Sciatic nerve (tissue), 2 donors: ENCODE measurements at regions not wholly inside any gene's neighbourhood (a gene's known extent, or its start where the extent isn't known, plus 50 kb on each side); places are given as distances from the start of the nearest gene placed in this dataset.
A peak's percentile ranks its signal among the peaks of the same experiment; 100 is the strongest.

Source experiments
- ATAC-seq: fragments of 200-7000 bp; cut with Tn5 transposase; one replicate; pipeline ENCODE4 v1.9.1; 2020; ENCODE audit warnings: mild to moderate bottlenecking, moderate library complexity
- DNase-seq: peaks from one replicate; pipeline ENCODE4 v3.0.0-alpha.2; 2020; ENCODE audit warnings: low spot score
- intact Hi-C: fragments of 100-400 bp; cut with DNase I; formaldehyde crosslinking; loops from one replicate; pipeline ENCODE4 v1.14.2; 2022
- donor health status: DM: no; HTN: no; CAD: no.
- donor health status: DM: no; HTN: no; CAD: no.

DNA sequence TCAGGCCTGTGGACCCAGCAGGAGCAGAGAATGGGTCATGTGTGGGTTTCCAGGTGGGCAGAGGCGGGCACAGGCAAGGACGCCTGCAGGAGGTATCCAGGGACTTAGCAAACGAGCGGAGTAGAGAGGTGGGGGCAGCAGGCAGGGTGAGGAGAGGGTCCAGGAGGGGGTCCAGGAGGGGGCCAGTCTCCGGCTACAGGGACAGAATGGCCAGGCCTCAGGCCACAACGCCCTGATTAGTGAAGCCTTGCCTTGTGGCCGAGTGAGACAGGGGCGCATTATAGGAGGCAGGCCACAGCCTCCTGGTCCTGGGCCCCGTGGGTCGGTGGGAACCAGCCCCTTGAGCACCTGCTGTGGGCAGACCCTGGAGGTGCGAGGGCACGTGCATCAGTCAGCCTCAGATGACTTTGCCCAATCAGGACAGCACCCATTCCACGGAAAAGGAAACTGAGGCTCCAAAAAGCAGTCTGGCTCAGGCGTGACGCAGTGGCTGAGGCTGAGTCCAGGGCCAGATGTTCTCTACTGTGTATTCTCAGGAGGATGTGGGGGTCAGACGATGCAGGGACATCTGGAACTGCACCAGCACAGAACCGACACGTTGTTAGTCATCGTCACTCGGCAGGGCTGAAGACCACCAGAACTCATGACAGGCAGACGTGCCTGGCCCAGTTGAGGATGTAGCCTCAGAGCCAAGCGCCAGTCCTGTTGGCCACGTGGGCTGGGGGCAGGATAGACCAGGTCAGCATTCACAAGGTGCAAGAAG is 113.7 kb downstream of the CRYAA start:
- peak; percentile 8 for ATAC-seq
- no peak for DNase-seq
- intact Hi-C loops, result no loop called here

DNA sequence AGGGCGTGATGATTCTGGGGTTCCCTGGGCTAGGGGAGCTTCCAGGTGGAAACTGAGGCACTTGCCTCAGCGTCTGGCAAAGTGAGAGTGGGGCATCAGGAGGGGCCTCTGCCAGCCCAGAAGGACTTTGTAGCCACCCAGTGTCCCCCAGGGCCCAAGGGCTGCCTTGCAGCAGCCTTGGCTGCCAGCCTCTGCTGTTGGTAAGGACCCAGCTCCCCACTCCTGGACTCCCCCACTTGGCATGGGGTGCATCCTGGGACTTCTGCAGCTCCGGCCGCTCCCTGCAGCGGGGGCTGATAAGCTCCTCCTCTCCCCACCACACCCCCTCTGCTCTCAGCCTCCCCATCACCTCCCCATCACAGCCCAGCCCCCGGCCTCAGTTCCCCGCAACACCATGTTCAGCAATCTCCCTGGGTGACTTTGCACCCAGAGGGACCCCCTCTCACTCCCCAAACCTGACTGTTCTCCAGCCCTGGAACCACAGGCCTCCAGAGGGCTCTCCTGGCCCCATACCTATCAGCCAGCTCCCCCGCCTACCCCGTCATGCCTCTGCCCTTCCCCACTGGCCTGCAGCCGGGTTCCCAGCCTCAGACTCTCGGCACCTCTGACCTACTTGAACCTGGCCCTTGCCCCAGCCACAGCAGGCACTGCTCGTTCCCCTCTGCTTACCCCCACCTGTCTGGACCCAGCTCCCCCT is 113.0 kb downstream of the CRYAA start:
- intact Hi-C loops, result no loop called here
- ATAC-seq, result peak; percentile 11
- no peak for DNase-seq

DNA sequence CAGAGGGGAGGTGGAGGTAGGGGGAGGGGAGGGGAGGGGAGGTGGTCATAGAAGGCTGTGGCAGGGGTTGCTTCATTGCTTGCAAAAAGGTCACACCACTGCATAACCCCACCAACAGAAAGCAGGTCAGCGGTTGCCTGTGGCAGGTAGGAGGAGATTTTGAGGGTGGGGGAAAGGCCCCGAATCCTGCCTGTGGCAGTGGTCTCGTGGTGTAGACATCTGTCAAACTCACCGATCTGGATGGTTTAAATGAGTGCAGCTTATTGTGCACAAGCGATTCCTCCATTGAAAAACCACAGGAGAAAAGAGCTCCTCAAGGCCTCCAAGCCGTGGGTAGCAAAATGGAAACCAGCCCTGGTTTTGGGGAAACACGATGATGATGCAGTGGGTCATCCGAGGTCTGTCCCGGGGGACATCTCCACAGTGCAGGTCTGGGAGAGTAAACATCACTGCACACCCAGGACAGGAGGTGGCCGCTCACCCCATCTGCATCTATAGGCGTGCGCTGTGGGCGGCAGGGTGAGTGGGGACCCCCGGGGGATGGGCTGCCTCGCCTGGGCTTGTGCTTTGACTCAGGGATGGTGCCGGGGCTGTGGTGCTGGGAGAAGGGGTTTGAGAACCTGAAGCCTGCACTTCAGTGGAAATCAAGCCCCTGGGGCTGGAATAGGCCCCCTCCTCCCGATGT is 112.3 kb downstream of the CRYAA start:
- DNase-seq, result no peak
- intact Hi-C loops, result no loop called here
- ATAC-seq, result no peak

DNA sequence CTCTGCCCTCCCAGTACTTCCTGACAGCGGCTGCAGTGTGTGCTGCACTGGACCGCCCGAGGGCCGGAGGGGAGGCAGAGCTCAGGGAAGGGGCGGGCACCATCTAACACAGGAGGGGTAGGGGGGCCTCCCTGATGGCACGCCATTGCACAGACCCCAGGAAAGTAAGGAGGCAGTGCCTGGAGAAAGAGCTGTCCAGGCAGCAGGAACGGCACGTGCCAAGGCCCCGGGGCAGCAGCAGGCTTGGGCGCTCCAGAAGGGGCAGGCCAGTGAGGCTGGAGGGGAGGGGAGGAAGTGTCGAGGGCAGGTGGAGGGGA is 110.7 kb downstream of the CRYAA start:
- DNase-seq (no peak), ATAC-seq (no peak)
- intact Hi-C loops, result no loop called here

DNA sequence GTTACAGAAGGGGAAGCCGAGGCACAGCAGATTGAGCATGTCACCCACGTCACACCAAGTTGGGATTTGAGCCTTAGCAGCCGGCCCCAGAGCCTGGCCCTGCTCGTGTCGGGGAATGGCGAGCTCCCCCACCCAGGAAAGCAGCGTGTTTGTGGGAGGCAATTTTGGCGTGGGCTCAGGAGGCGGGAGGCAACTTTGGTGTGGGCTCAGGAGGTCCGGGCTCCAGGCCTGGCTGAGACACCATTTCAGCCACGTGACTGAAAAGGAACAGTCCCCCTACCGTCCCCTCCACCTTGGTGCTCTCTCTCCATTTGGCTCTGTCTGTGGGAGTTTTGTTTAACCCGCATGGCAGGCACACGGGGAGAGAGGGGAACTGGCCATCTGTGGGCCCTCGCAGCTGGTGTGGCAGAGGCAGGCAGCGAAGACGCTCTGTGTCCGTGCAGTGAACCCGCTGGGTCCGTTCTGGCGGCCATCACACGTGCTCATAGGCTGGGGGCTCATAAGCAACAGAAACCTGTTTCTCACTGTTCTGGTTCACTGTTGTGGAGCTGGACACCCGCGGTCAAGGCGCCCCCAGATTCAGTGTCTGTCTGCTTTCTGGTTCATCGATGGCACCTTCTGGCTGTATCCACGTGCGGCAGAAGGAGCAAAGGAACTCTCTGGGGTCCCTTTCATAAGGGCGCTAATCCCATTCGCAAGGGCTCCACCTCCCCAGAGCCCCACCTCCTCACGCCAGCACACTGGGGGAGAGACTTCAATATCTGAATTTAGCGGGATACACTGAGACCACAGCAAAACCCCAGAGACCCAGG is 110.2 kb downstream of the CRYAA start:
- intact Hi-C loops, result no loop called here

DNA sequence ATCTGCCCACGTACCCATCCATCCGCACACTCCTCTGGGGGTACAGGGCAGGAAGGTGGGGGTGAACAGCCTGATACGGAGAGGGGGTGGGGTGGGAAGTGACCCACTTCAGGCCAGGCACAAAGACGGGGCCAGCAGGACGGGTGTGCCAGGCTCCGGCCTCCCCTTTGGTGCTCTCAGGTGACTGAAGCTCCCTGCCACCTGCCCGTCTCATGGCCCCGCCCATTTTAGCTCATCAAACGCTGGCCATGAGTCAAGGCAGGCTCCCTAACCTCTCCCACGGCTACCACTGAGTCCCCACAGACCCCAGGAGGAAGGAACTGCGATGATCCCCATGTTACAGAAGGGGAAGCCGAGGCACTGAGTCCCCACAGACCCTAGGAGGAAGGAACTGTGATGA is 109.6 kb downstream of the CRYAA start:
- ATAC-seq, result no peak
- intact Hi-C loops, result no loop called here
- no peak for DNase-seq

More for the DNA sequence above, 110.2 kb downstream of the CRYAA start:
- ATAC-seq (no peak), DNase-seq (no peak)

DNA sequence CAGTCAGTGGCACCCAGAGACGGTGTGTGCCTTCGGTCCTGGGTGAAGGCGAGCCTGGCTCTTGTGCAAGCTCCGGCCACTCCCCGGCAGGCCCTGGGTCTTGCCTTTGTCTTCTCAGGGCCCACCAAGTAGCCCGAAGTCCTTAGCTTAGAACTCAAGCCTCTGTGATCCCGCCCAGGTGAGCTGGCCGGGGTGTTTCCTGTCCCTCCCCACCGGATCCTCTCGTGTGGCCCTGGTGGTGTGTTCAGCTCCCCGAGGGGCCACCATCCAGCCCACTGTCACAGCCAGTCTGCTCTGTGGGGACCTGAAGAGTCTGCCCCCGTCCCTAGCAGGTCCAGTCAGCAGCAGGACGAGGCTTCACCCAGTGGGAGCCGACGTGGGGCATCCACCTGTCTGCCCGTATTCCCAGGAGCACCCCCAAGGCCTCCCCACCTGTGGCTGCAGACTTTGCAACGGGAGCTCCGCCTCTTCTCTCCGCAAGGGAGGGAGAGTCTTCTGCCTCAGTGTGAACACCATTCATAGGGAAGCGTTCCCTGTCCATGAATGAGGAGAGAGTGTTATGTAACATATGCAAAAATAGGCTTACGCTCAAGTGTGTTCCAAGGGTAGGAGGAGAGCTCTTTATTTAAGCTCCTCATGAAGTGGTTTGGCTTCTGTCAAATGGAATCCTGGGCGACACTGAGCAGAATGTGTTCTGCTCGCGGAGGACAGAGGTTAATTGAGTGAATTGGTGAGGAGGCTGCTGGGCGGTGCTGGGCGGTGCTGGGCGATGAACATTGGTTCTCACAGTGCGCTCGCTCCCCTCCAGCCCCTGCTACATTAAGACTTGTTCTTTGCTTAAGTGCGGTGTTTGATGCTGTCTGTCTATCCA is 108.9 kb downstream of the CRYAA start:
- peak; percentile 42 for ATAC-seq
- DNase-seq, result no peak
- intact Hi-C loops, result no loop called here

DNA sequence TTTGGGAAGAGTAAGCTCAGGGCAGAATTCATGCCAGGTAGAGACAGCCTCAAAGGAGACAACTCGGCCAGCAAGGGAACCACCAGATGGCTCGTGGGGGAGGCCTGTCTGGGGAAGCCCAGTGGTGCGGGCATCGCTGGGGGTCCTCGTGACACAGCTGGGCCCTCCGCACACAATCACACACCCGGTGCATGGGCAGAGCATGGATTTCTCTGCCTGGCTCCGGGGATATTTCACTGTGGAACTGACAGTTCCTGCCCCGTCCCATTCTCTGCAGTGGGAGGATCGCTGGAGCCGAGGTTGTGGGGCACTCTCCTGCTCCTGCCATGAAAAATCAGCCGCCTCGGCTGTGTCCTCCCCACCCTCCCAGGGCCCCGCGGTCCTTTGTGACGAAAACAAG is 108.0 kb downstream of the CRYAA start:
- ATAC-seq (no peak), DNase-seq (no peak)
- intact Hi-C loops, result no loop called here

DNA sequence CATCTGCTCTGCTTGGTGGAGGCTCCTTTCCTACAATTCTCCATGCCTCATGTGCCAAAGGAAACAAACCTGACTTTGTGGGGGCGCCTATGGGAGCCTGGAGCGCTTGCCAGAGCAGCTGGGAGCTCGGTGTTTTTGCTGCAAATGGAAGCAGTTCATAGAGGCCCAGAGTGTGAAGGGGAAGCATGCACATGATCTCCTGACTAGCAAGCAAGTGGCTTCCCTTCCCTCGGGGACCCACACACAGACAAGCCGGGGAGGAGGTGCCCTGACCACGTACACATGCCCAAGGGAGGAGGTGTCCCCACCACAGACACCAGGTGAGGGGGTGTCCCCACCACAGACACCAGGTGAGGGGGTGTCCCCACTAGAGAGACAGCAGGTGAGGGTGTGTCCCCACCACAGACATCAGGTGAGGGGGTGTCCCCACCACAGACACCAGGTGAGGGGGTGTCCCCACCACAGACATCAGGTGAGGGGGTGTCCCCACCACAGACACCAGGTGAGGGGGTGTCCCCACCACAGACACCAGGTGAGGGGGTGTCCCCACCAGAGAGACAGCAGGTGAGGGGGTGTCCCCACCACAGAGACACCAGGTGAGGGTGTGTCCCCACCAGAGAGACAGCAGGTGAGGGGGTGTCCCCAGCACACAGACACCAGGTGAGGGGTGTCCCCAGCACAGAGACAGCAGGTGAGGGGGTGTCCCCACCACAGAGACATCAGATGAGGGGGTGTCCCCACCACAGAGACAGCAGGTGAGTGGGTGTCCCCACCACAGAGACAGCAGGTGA is 106.8 kb downstream of the CRYAA start:
- ATAC-seq, result peak; percentile 44
- DNase-seq, result no peak
- intact Hi-C loops, result no loop called here

DNA sequence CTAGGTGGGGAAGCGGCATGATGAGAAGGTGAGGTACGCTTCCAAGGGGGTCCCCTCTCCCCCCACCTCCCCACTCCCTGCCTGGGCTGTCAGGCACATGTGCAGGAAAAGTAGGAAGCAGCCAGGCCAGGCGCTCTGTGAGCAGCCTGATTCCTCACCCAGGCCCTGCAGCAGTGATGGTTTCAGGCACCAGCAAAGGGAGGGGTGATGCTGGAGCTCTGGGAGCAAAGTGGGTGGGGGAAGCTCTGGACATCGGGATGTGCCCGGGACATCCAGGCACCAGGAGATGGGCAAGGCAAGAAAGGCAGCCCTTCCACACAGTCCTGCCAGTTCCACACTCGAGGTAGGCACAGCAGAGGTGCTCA is 106.1 kb downstream of the CRYAA start:
- DNase-seq, result no peak
- intact Hi-C loops, result no loop called here
- peak; percentile 2 for ATAC-seq

DNA sequence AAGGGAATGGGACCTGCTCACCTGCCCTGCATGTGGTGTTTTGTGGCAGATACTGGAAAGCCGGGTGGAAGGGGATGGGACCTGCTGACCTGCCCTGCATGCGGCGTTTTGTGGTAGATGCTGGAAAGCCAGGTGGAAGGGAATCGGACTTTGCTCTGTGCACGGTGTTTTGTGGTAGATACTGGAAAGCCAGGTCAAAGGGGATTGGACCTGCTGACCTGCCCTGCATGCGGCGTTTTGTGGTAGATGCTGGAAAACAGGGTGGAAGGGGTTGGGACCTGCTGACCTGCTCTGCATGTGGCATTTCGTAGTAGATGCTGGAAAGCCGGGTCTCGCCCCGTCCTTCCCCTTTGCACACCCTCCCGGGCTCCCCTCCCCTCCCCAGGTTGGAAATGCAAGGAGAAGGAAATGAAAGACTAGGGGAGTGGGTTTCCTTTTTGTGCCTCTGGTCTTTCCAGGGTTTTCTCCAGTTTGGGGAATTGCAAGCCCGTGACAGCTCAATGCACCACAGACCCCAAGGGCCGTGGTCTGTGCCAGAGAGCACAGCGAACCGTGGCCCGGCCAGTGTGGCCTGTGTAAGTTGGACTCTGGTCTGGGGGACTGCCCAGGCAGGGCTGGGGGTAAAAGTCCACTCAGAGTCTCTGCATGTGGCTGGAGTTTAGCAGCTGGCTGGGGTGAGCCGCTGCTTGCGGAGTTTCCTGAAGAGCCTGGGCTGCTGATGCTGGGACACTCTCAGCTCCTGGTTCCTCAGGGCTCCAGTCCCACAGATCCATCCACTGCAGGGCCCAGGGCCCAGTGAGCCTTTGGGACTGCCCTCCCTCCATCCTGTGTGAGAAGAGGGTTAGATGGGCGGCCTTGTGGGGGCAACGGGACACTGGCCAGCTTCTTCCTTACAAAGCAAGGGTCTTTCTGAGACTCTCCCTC is 105.5 kb downstream of the CRYAA start:
- intact Hi-C loops, result no loop called here
- ATAC-seq (peak; percentile 13), DNase-seq (no peak)

DNA sequence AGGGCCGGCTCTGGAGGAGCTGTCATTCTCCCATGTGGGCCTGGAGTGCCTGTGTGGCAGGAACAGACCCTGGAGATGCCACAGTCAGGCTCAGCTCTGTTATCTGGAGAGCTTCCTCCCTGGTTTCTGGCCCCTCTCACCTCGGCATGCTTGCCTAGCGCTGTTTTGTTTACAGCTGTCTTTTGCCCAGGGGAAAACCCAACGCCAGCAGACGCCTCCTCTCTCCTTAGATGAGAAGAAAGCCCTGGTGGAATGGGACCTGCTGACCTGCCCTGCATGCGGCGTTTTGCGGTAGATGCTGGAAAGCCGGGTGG is 104.9 kb downstream of the CRYAA start:
- ATAC-seq (no peak), DNase-seq (no peak)
- intact Hi-C loops, result no loop called here

DNA sequence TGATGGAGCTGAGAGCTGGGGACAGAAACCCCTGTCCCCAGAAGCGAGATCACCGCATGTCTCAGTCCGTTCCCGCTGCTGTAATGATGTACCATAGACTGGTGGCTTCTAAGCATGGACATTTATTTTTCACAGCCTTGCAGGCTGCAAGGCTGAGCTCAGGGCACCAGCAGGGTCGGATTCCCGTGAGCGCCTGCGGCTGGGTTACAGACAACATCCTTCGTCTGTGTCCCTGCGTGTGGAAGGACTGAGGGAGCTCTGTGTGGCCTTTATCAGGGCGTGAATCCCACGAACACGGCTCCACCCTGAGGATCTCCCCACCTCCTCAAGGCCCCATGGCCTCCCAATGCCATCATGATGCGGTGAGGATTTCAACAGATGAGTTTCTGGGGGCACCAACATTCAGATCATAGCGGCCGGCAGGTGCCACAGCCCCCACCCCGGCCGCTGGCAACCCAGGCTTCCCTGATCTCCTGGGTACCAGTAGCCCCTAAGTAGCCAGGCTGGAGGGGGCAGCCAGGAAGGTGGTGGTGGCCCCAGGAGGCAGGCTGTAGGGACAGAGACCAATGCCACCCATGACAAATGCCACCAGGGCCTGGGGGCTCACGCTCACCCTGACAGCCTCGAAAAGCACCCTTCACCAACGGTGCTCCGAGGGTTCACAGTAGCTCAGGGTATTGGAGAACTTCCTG is 104.4 kb downstream of the CRYAA start:
- no peak for DNase-seq
- intact Hi-C loops, result no loop called here
- ATAC-seq, result no peak

DNA sequence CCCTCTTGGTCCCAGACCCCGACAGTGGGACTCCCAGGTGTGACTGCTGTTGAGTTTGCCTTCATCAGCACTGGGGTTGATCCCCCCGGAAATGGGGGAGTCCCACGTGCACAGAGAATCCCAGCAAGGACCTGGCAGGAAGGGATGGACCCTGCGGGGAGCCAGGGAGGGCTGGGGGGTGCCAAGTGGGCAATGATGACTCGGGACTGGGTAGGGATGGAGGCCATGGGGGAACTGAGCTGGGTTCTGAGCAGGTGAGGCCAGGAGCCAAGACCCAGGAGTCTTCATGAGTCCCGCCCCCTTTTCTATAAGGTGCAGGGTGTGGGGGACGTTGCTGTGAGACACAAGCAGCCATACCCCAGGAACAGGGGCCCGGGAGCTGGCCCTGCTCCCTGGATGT is 103.8 kb downstream of the CRYAA start:
- DNase-seq (no peak), ATAC-seq (no peak)
- intact Hi-C loops, result no loop called here

DNA sequence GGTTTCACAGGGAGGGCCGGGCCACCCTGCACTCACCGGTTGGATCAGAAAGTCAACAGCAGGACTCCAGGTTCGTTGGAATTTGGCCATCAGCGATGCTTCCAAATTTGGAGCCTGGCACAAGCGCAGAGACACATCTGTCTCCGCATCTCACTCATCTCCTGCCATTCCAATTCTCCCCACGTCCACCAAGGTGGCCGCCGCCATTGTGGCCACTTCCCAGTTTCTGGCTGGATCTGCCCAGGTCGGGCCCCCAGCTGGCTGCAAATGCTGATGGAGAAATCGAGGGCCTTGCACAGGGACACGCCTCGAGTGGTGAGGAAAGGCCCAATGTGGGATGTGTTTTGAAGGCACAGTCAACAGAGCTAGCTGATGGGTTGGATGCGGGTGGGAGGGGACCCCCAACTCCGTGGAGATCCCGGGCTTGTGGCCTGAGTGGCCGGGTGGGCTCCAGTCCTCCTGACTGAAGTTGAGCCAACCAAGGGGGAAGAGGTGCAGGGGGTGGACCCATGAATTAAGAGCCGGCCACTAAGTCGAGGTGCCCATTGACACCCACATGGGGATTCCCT is 102.7 kb downstream of the CRYAA start:
- no peak for ATAC-seq
- intact Hi-C loops, result no loop called here
- DNase-seq, result no peak

DNA sequence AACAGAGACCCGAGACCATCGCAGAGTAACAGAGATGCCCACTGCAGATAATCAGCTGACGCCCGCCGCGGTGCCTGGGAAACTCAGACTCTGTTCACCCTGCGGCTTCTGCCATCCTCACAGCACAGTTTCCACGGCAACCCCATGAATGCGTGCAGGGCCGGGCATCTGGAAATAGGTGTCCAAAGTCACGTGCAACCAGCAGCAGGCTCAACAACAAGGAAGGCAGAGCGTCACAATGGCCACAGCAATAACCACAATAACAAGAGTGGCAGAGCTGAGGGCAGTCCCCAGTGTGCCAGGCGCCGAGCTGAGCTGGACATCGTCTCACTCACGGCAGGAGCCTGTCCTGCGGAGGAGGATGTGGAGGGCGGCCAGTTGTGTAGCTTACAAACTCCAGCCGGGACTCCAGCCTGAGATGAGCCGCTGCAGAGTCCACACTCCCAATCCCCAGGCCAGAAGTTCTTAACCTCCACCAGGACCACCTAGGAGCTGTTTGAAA is 102.0 kb downstream of the CRYAA start:
- intact Hi-C loops, result no loop called here
- DNase-seq (no peak), ATAC-seq (peak; percentile 11)
